Caco-2 (cell line): ENCODE measurements at regions not wholly inside any gene's neighbourhood (a gene's known extent, or its start where the extent isn't known, plus 50 kb on each side); places are given as distances from the start of the nearest gene placed in this dataset.

Experiments used
- BruUV-seq: library from RNA; stranded (reverse); fragments of 400-500 nt; replicated peaks from 2 replicates; lab custom pipeline; 2021; lab: Mats Ljungman, UMichigan
- CTCF ChIA-PET: fragments of 300-600 bp; sonication (Branson Sonifier 250); formaldehyde crosslinking; loops from one replicate; lab custom pipeline; 2022; ENCODE audit warnings: antibody characterized with exemption; lab: Charles Lee
- POLR2A ChIA-PET: fragments of 300-600 bp; sonication (Branson Sonifier 250); formaldehyde crosslinking; loops from one replicate; lab custom pipeline; 2022; ENCODE audit warnings: antibody characterized with exemption; lab: Charles Lee
- DNase-seq, 2 experiments: peaks; one replicate each; pipeline versions ENCODE4 v3.0.0 to v3.0.0-alpha.2; 2020 to 2022
- H3K27me3 ChIP-seq: replicated peaks from 2 replicates; pipeline ENCODE4 v1.6.0; 2011; ENCODE audit warnings: low read length; ENCODE audit not compliant: control insufficient read depth, insufficient read depth
- H3K36me3 ChIP-seq: 2 replicates; pipeline ENCODE4 v1.5.1; 2011; ENCODE audit warnings: low read length; ENCODE audit not compliant: control insufficient read depth, insufficient read depth
- H3K4me1 ChIP-seq: fragments of 250-450 bp; sonication (Bioruptor Pico); 2 replicates; pipeline ENCODE4 v1.5.1; 2020; ENCODE audit warnings: mild to moderate bottlenecking
- H3K4me3 ChIP-seq: 2 replicates; pipeline ENCODE4 v1.5.1; 2011; ENCODE audit warnings: low read depth, mild to moderate bottlenecking, control low read depth, low read length
- H3K9me3 ChIP-seq: fragments of 250-450 bp; sonication (Bioruptor Pico); 2 replicates; pipeline ENCODE4 v1.5.1; 2020; ENCODE audit warnings: mild to moderate bottlenecking, moderate library complexity
- H3K27ac Mint-ChIP-seq: one replicate; pipeline ENCODE4 v1.8.0; 2022; ENCODE audit warnings: mixed read lengths; ENCODE audit not compliant: unreplicated experiment
- H3K27me3 Mint-ChIP-seq: one replicate; pipeline ENCODE4 v1.8.0; 2022; ENCODE audit warnings: mixed read lengths; ENCODE audit not compliant: insufficient read depth, unreplicated experiment
- H3K36me3 Mint-ChIP-seq: one replicate; pipeline ENCODE4 v1.8.0; 2022; ENCODE audit warnings: mild to moderate bottlenecking, mixed read lengths; ENCODE audit not compliant: insufficient read depth, unreplicated experiment
- H3K4me1 Mint-ChIP-seq: one replicate; pipeline ENCODE4 v1.8.0; 2022; ENCODE audit warnings: low read depth, mixed read lengths; ENCODE audit not compliant: unreplicated experiment
- H3K4me3 Mint-ChIP-seq: one replicate; pipeline ENCODE4 v1.8.0; 2022; ENCODE audit warnings: mild to moderate bottlenecking, moderate library complexity, mixed read lengths; ENCODE audit not compliant: unreplicated experiment
- H3K9me3 Mint-ChIP-seq: one replicate; pipeline ENCODE4 v1.8.0; 2022; ENCODE audit warnings: mixed read lengths; ENCODE audit not compliant: unreplicated experiment
- intact Hi-C: fragments of 100-400 bp; cut with micrococcal nuclease; formaldehyde crosslinking; loops from one replicate; pipeline ENCODE4 v1.10.0; 2022; ENCODE audit not compliant: unreplicated experiment
- TF ChIP-seq, protein P1 (sequence below), 2 experiments: fragments of 200-600 bp in 1 of 2; IDR thresholded peaks; 1 replicate in 1 of 2; 2 replicates in 1 of 2; pipeline versions ENCODE4 v1.5.1 to v1.8.0; 2011 to 2022; ENCODE audit warnings: antibody characterized with exemption in 1 of 2, control low read depth in 1 of 2, inconsistent platforms in 1 of 2, low read depth in 1 of 2, low read length in 1 of 2, mild to moderate bottlenecking in 1 of 2, moderate library complexity in 1 of 2; ENCODE audit not compliant: insufficient read depth in 1 of 2, severe bottlenecking in 1 of 2, unreplicated experiment in 1 of 2

DNA sequence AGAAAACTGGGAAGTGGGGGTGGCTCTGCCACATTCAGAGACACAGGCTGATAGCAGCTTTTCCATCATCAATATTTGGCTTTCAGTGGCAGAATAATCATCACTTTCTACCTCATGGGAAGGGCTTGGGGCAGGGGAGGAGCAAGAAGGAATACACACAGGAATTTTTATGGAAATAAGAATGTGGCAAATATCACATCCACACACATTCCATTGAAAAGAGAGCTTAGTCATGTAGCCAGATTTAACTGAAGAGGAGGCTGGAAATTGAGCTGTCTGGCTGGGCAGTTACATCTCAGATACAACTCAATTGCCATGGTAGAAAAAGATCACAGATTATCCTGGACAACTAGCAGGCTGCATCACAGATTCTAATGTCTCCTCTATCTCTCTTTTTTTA lies 1474.0 kb upstream of the ACVR2A start:
- no TSS peak for BruUV-seq
- H3K27me3 Mint-ChIP-seq: no peaks in the 10 kb centered on the region
- POLR2A ChIA-PET: no interaction called here
- TF ChIP-seq, protein P1, sequence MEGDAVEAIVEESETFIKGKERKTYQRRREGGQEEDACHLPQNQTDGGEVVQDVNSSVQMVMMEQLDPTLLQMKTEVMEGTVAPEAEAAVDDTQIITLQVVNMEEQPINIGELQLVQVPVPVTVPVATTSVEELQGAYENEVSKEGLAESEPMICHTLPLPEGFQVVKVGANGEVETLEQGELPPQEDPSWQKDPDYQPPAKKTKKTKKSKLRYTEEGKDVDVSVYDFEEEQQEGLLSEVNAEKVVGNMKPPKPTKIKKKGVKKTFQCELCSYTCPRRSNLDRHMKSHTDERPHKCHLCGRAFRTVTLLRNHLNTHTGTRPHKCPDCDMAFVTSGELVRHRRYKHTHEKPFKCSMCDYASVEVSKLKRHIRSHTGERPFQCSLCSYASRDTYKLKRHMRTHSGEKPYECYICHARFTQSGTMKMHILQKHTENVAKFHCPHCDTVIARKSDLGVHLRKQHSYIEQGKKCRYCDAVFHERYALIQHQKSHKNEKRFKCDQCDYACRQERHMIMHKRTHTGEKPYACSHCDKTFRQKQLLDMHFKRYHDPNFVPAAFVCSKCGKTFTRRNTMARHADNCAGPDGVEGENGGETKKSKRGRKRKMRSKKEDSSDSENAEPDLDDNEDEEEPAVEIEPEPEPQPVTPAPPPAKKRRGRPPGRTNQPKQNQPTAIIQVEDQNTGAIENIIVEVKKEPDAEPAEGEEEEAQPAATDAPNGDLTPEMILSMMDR (IDR thresholded peaks at IDR 0.05; ENCODE audit: insufficient read depth in 1 of 2, low read depth in 1 of 2, low read length in 1 of 2, severe bottlenecking in 1 of 2, unreplicated experiment in 1 of 2): no peak
- peaks cover 15% of the 10 kb centered on the region for H3K9me3 Mint-ChIP-seq
- Histone ChIP-seq H3K9me3 (no peaks in the 10 kb centered on the region), H3K4me1 (no peaks in the 10 kb centered on the region), H3K4me3 (no peak overlapping the region), H3K27me3 (no peaks in the 10 kb centered on the region), H3K36me3 (no peaks in the 10 kb centered on the region)
- no peak overlapping the region for H3K27ac Mint-ChIP-seq
- CTCF ChIA-PET: no interaction called here
- no peak overlapping the region for H3K4me3 Mint-ChIP-seq
- H3K36me3 Mint-ChIP-seq: no peaks in the 10 kb centered on the region
- no peak for DNase-seq
- no peaks in the 10 kb centered on the region for H3K4me1 Mint-ChIP-seq
- intact Hi-C loops: no loop called here

DNA sequence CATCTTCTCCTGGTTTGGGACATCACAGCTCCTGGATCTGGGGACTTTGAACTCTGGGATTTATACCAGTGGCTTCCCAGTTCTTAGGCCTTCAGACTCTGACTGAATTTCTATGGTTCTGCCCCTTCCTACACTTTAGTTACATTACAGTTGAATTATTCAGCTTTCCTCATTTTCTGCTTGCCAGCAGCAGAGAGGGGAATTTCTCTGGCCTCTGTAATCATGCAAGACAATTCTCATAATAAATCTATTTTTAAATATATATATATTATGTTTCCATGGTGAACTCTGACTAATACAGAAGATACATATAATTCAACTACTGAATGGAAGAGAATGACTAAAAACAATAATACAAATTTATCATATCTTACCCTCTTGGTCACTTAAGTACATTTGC lies 1478.6 kb upstream of the ACVR2A start:
- no peaks in the 10 kb centered on the region for H3K36me3 ChIP-seq
- no peaks in the 10 kb centered on the region for H3K9me3 ChIP-seq
- no peaks in the 10 kb centered on the region for H3K36me3 Mint-ChIP-seq
- TF ChIP-seq, protein P1 (IDR thresholded peaks at IDR 0.05; ENCODE audit: insufficient read depth in 1 of 2, low read depth in 1 of 2, low read length in 1 of 2, severe bottlenecking in 1 of 2, unreplicated experiment in 1 of 2): no peak
- H3K4me1 Mint-ChIP-seq: no peaks in the 10 kb centered on the region
- POLR2A ChIA-PET: interaction anchor here (0.6 kb wide), 1 partner anchor 1313 kb away, joined by 3 read pairs; no protein-coding TSS in a partner anchor
- H3K4me1 ChIP-seq: no peaks in the 10 kb centered on the region
- no peak for DNase-seq
- CTCF ChIA-PET: no interaction called here
- H3K27me3 ChIP-seq: no peaks in the 10 kb centered on the region
- H3K4me3 ChIP-seq: no peak overlapping the region
- H3K9me3 Mint-ChIP-seq: peaks cover 3% of the 10 kb centered on the region
- no peak overlapping the region for H3K4me3 Mint-ChIP-seq
- no peak overlapping the region for H3K27ac Mint-ChIP-seq
- no TSS peak for BruUV-seq
- intact Hi-C loops: no loop called here
- no peaks in the 10 kb centered on the region for H3K27me3 Mint-ChIP-seq

DNA sequence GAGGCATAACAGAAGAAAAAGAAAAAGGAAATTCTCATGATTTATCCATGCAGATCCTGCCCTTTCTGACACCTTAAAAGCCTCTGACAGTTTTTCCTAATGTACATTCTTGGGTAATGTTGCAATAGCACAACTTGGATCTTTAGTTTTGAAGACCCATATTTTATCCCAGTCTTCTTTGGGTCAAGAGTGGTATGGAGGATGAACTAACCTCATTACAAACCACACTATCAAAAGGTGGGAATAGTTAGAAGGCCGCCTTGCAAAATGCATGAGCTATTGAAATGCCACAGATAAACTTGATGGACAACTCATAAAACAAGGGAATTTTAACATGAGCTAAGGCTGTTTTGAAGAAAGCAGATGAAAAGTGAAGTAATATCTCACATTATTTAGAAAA lies 1479.8 kb upstream of the ACVR2A start:
- no peaks in the 10 kb centered on the region for H3K9me3 Mint-ChIP-seq
- no peak overlapping the region for H3K4me3 Mint-ChIP-seq
- Histone ChIP-seq H3K4me3 (no peak overlapping the region), H3K9me3 (no peaks in the 10 kb centered on the region), H3K36me3 (no peaks in the 10 kb centered on the region), H3K4me1 (no peaks in the 10 kb centered on the region), H3K27me3 (no peaks in the 10 kb centered on the region)
- no peaks in the 10 kb centered on the region for H3K27me3 Mint-ChIP-seq
- ChIA-PET CTCF (no interaction called here), POLR2A (no interaction called here)
- no peak overlapping the region for H3K27ac Mint-ChIP-seq
- no peaks in the 10 kb centered on the region for H3K36me3 Mint-ChIP-seq
- no peaks in the 10 kb centered on the region for H3K4me1 Mint-ChIP-seq
- intact Hi-C loops: no loop called here
- no peak for DNase-seq
- TF ChIP-seq, protein P1 (IDR thresholded peaks at IDR 0.05; ENCODE audit: insufficient read depth in 1 of 2, low read depth in 1 of 2, low read length in 1 of 2, severe bottlenecking in 1 of 2, unreplicated experiment in 1 of 2): no peak
- BruUV-seq: no TSS peak
